ENCODE measurements at regions not wholly inside any gene's neighbourhood (a gene's known extent, or its start where the extent isn't known, plus 50 kb on each side); places are given as distances from the start of the nearest gene placed in this dataset.
"Not testable (repeated sequence)": the region's sequence is repeated elsewhere in the genome, so short reads cannot be mapped to it uniquely, and the experiment has no call there.

DNA sequence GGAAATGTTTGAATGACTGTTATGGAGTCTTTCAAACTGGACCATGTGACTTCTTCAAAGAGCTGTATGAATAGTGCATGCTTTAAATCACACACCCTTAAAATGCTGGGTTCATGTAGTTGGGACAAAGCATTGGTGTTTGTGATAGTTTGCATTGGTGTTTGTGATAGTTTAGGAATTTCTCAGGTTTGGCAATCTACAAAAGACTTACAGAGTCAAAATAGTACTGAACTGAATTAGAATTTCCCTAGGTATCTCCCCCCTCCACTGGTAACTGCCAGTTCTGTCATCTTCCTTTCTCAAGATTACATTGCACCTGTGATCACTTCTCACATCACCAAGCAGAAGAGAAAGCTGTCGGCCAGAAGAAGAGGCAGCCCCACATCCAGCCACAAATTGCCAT lies 261.1 kb downstream of the GATA3 start:
- DNase-seq, result no peak

- no peak for DNase-seq
Measured at GRCh38 chr10:8316284-8316683, 261.8 kb downstream of the GATA3 start.

GRCh38 chr10:8318429-8318828 lies 263.9 kb downstream of the GATA3 start:
- not testable (repeated sequence) for DNase-seq

- no peak for DNase-seq
Measured at GRCh38 chr10:8318956-8319355, 264.5 kb downstream of the GATA3 start.

DNA sequence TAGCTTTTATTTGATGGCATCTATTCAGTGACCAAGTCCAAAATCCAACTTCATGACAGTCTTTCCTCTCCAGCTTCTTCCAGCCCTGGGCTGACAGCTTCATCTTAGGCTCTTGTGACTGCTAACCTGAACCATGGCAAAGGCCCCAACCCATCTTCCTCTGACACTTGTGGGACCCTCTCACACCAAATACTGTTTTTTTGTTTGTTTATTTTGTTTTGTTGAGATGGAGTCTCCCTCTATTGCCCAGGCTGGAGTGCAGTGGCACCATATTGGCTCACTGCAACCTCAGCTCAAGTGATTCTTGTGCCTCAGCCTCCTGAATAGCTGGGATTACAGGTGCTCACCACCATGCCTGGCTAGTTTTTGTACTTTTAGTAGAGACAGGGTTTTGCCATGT lies 265.2 kb downstream of the GATA3 start:
- no peak for DNase-seq

DNA sequence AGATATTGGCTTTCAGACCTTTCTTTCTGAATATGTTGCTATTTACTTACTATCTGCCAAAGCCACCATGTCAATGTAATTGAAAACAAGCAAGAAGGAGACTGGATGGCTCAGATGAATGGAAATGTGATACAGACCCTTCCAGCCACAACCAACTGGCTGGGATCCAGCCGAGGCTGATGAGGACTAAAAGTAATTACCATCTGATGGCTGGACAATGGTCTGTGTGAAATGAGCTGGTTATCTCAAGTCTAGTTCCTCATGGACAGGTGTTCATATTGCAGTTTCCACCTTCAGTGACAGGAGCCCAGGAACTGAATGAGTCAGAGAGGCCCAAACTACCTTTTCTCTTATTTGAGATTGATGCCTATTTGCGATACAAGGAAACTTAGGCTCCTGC lies 267.5 kb downstream of the GATA3 start:
- DNase-seq, result no peak

DNA sequence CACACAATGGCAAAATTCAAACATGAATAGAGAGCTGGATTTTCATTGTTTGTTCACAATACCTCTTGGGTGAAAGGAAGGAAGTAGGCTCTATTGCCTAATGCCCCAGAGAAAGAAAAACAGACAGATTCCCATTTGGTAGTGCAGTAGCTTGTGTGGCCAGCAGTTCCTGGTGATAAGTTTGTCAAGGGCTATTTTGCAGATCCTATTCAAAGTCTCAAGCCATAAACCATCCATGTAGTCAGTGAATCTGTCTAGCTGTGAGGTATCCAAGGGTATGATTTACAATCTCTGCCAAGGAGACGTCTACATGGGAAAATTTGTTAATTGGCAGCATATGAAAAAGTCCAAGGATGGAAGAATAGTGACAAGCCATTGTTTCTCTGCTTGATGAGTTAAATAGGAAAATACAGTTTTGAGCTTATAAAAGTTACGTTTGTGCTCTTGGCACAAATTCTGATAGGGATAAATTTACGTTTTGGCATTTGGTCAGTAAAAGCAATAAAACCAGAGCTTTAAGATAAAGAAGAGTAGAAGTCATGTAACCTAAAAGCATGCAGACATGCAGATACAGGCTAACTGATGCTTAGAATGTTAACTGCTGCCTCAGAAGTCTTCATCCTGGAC lies 269.1 kb downstream of the GATA3 start:
- no peak for DNase-seq

GRCh38 chr10:8325024-8325980 lies 270.8 kb downstream of the GATA3 start:
- no peak for DNase-seq

- no peak for DNase-seq
Measured at GRCh38 chr10:8326396-8327139, 272.1 kb downstream of the GATA3 start.

- no peak for DNase-seq
Measured at GRCh38 chr10:8327140-8327423, 272.6 kb downstream of the GATA3 start.

- DNase-seq, result no peak
Measured at GRCh38 chr10:8331387-8331786, 276.9 kb downstream of the GATA3 start.

GRCh38 chr10:8331896-8332729 lies 277.6 kb downstream of the GATA3 start:
- DNase-seq, result no peak

- DNase-seq, result no peak
Measured at GRCh38 chr10:8332730-8333111, 278.2 kb downstream of the GATA3 start.

DNA sequence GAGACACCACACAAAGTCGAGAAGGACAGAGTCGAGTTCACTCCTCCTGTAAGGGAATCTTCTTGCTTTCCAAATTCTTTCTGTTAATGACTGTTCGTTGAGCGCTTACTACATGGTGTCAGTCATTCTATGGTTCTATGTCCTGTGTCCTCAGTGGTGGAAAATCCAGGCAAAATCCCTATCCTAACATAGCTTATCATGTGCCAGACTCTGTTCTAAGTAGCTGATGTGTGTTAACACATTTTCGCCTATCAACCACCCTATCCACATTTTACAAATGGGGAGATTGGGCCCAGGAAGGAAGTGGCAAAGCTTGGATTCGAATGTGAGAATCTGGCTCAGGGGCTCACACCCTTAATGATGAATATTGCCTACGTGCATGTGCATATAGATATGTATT lies 280.1 kb downstream of the GATA3 start:
- DNase-seq, result no peak

GRCh38 chr10:8336629-8337331 lies 282.3 kb downstream of the GATA3 start:
- DNase-seq, result no peak

DNA sequence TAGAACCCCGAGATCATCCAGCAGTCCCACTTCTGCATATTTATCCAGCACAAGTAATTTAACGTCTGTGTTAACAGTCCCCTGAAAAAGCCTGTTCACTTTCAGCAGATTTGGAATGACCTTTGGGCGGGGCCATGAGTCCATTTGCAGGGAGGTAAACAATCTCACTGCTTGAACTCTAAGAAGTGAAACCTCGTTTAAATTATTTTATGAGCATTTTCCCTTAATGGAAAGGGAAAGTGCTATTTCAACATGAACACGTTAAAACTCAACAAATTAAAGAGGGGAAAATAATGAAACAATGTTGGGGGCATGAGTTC lies 282.8 kb downstream of the GATA3 start:
- DNase-seq, result no peak

DNA sequence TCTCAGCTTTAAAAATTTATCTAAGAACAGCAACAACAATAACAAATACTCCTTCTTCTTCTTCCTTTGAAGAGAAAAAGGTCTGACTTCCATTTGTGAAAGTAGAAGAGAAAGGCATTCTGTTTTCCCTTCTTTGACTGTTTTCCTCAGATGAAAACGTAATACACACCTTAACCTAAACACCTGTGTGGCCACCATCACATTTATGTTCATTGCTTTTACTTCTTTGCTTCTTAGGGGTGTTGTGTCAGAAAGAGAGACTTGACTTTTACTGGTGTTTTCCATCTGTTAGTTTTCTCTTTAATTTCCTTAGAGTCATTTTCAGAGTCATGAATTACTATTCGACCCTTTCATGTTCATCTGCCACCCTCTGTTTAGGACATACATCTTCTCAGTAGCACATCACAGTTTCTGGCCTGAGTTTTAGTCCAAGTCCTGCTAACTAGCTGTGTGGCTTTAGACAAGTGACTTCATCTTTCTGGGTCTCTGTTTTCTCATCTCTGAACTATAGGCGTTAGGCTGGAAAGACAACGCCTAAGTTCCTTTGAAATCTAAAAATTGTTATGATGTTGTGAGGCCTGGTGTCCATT lies 283.8 kb downstream of the GATA3 start:
- no peak for DNase-seq

DNA sequence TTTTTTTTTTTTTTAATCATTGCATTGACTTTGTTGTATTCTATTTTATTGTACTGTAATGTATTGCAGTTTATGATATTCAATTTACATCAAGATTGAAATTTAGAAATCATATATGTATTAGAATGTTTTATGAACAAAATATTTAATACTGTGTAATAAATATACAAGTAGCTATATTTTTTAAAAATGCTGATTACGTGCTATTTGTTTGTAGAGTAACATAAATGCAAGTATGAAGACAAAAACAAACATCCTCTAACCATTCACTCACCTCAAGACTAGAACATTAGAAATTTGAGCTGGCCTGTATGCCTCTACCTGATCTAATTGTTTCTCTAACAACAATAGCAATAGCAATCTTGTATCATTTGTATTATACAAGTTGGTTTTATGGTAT lies 290.3 kb downstream of the GATA3 start:
- no peak for DNase-seq

GRCh38 chr10:8346861-8347260 lies 292.4 kb downstream of the GATA3 start:
- no peak for DNase-seq

DNA sequence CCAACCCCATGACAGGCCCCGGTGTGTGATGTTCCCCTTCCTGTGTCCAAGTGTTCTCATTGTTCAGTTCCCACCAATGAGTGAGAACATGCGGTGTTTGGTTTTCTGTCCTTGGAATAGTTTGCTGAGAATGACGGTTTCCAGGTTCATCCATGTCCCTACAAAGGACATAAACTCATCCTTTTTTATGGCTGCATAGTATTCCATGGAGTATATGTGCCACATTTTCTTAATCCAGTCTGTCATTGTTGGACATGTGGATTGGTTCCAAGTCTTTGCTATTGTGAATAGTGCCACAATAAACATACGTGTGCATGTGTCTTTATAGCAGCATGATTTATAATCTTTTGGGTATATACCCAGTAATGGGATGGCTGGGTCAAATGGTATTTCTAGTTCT lies 293.1 kb downstream of the GATA3 start:
- DNase-seq, result not testable (repeated sequence)

- no peak for DNase-seq
Measured at GRCh38 chr10:8349610-8350249, 295.2 kb downstream of the GATA3 start.

Measured in amniotic stem cell (primary cell).